HG02938 (cell line): ENCODE measurements at regions not wholly inside any gene's neighbourhood (a gene's known extent, or its start where the extent isn't known, plus 50 kb on each side); places are given as distances from the start of the nearest gene placed in this dataset.
A peak's percentile ranks its signal among the peaks of the same experiment; 100 is the strongest.

Experiments
- ATAC-seq: cut with Tn5 transposase; IDR thresholded peaks from one replicate; pipeline ENCODE4 v1.9.1; 2021; ENCODE audit warnings: mild to moderate bottlenecking, moderate library complexity; ENCODE audit not compliant: unreplicated experiment

DNA sequence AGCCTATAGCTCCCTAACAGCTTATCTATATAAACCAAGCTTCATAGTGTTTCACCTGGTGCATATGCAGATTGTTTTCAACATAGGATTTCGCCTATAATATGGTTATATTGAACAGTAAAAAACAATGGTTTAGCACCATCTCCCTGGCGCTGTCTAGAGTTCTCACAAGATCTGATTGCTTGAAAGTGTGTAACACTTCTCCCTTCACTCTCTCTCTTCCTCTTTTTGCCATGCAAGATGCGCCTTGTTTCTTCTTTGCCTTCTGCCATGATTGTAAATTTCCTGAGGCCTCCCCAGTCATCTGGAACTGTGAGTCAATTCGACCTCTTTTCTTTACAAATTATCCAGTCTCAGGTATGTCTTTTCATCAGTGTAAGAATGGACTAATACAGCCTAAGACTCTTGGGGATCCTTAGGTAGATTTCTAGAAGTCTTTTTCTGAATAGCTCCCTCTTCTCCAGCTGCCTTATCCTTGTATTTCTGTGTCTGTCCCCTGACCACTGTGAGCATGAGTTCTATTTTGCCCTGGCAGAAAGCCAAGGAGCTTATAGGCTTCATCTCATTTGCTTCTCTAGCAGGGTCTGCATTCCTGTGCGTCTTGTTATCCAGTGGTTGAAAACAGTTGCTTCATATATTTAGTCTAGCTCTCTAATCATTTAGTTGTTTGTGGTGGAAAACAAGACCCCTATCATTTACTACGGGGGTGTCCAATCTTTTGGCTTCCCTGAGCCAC lies 401.6 kb downstream of the GPD2 start:
- no peak for ATAC-seq

DNA sequence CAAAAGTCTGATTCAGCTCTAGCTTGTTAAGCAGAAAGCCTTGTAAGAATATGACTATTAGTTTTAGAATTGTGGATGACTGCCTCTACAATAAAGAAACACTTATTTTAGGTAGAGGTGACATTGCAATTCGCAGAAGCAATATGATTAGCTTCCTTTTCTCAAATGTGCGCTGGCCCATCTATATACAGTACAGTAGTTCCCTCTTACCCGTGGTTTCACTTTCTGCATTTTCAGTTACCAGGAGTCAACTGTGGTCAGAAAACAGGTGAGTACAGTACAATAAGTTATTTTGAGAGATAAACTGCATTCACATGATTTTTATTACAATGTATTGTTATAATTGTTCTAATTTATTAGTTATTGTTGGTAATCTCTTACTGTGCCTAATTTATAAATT lies 405.1 kb downstream of the GPD2 start:
- no peak for ATAC-seq

DNA sequence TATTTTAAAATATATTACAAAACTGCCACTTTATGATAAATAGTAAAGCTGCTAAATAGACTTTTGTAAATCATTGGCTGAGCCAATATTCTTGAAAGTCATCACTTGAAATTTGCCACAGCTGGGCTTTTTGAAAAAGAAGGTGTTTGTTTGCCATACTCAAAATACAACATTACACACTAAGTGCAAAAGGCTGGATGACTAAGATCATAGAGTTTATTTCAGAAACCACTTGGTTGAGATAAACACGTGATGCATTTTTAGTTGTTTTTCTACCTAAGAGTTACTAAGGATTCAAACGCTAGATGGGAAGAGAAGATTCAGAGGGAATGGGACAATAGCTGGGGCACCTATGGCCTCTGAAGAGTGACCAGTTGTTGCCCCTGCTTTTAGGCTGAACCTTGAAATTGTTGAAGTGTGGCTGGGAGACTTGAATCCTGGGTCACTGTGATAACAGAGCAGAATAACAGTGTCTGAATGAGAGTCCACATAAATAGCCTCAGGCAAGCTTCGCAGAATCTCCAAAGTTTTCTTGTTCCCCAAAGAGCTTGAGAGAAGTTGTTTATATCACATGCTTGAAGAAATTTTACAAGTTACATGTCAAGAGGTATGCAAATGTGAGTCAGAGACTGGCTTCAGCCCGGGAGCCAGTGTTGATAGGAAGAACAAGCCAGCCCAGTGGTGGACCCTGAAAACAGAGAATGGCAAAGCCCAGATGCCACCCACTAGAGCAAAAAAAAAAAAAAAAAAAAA lies 409.8 kb downstream of the GPD2 start:
- ATAC-seq = no peak

DNA sequence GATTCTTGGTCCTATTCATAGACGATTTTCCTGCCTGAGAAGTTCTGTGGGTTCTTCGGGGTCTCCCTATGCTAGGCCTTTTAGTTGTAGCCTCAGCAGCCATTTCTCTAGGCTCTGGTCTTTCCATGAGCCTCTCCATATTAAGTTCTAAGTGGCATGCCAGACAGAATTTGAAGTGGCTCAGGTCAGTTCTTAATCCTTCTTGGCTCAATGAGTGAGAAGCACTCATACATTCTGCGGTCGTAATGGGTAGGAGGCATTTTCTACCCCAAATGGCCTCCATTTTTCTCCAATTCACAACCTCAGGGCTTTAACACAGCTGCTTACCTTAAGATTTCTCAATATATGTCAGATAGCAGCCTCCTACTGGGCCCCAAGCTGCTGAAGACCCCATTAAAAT lies 405.3 kb upstream of the GALNT5 start:
- no peak for ATAC-seq

DNA sequence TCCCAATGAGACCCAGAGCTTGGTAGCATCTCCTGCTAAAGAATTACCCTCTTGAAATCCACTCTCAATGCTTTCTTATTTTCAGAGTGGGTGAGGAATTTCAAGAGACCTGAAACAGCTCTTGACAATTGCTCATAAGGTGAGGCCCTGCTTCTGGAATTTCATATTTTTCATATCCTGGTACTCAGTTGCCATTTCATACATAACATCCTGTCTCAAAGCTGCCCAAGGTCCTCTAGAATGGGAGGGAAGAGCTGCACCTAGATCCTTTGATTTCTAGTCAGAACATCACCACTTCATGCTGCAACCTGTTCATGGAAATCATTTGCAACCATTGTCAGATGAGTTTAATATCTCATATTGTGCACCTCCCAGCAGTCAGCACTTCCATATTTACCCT lies 404.8 kb upstream of the GALNT5 start:
- ATAC-seq = no peak

DNA sequence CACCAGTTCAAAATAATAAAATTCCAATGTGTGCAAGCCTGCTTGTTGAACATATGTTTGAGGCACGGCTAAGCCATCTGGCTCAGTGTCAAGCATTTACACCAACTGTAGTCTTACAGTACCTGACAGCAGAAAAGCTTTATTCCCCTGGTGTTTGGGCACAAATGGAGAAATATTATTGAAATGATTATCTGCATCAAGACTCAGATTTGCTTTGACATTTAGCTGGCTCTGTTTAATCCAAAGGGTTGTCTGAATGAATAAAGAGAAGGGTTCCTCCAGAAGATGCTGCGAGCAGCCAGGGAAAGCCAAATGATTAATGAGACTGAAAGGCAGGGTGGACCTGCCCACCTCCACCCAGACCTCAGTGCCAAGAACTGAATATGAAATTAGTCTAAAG lies 393.2 kb upstream of the GALNT5 start:
- ATAC-seq = no peak

DNA sequence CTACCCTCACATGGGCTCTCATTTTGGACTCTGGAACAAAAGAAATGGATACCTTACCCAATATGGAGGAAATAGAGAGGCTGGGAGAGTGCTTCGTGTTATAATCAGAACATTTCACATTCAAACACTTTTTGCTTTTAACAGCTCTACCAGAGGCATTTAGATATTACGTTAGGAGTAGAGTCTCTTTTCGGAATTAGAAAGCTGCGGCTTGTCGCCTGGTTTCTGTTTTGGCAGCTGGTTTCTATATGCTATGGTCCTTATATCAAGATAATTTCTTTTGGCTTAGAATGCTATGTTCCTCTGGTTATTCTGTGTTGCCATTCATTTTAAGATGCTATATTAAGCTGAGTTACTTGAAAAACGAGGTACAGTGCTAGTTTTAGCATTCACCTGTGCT lies 392.8 kb upstream of the GALNT5 start:
- no peak for ATAC-seq

DNA sequence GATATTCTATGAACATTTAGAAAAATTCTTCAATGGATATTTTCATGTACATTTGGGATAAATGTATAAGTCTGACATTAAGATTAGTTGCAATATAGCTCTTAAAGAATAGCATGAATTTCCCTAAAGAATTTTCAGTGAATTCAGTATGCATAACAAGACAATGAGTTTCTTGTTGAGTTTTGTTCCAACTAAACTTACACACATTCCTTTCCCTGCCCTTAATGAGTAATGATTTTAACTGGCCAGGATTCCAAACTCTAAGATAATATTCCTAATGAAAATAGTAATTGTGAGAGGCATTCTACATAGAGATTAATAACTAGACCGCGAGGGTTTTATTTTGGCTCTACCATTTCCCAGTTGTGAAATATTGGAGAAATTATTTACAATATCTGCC lies 390.3 kb upstream of the GALNT5 start:
- ATAC-seq = no peak

DNA sequence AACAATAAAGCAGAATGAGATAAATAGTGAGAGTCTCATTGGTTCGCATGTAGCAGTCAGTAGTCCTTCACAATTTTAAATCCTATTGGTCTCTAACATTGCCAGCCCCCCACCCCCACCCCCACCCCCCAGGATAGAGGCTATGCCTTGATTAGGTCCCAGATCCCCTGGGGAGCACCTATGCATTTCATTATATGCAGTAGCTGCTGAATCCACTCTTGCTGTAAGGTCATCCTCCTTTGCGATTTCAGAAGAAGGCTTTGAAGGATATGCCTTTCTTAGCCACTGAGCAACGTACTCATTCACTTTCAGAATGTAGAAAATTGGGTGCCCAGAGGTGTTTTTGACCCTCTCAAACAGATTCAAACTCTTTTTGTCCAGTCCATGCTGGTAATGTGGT lies 382.8 kb upstream of the GALNT5 start:
- ATAC-seq = no peak

DNA sequence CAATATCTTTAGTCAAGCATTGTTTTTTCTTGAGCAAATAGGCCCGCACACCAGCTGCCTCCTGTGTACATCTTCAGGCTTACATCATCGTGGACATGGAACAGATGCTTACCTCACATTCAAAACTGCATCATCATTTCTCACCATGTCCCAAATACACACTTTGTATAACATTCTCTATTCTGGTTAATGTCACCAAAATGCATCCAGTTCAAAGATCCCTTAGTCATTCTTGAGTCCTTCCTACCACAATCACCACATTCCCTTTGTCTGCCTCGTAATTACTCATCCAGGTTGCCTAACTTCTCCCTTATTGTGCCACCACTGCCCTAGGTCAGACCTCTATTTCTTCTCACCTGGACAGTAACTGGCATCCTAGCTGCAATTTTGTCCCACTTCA lies 373.7 kb upstream of the GALNT5 start:
- ATAC-seq = no peak

DNA sequence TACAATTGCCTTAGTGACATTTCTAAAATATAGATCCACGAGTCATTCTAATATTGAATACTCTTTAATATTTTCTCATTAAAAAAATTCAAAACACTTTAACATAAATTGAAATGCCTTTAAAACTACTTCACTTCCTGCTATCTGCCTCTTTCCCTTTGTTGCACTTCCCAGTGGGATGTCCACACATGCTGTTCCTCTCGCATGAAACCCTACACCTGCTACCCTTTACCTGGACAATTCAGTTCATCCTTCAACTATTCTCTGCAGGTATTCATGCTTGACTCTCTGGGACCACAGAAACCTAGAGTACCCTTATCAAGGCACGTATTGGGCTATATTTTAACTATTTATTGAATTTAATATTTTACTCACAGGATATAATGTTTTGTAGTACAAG lies 373.3 kb upstream of the GALNT5 start:
- no peak for ATAC-seq

DNA sequence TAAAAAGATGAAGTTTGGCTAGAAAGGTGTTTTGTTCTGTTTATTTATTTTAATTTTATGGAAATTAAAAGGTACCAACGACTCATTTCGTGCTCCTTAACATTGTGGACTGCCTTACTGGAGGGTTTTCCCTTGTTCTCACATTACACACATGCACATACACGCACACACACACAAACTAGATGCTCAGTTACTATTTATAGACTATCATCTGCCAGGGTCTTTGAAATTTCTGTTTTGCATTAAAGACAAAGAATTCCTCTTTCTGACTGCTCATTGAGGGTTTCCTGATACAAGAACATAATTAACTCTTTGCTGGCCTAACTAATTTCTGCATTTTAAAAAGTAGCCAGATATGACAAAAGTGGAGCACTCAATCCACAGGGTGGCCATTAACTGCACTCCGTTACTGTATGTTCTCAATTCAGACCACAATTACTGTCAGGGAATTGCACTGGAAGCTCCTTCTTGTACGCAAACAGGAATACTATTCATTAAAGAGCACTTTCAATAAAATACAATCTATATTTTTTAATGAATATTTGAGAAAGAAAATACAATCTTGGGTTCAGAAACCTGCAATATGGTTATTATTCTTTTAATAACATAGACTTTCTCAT lies 366.9 kb upstream of the GALNT5 start:
- no peak for ATAC-seq

DNA sequence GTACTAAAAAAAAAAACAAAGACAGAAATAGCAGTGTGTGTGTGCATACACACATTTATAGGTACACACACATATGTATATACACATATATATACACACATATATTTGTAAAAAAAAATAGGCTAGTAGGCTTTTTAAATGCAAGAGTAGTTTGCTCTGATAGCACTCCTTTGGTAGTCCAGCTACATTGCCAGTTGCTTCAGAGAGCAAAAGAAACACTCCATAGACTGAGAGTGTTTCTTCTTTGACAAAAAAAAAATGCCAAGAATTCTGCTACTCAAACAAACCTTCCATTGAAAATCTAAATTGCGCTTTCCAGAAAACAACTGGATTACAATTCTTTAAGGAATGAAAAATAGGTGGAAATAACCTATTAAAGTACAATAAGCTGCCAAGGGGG lies 365.9 kb upstream of the GALNT5 start:
- no peak for ATAC-seq

DNA sequence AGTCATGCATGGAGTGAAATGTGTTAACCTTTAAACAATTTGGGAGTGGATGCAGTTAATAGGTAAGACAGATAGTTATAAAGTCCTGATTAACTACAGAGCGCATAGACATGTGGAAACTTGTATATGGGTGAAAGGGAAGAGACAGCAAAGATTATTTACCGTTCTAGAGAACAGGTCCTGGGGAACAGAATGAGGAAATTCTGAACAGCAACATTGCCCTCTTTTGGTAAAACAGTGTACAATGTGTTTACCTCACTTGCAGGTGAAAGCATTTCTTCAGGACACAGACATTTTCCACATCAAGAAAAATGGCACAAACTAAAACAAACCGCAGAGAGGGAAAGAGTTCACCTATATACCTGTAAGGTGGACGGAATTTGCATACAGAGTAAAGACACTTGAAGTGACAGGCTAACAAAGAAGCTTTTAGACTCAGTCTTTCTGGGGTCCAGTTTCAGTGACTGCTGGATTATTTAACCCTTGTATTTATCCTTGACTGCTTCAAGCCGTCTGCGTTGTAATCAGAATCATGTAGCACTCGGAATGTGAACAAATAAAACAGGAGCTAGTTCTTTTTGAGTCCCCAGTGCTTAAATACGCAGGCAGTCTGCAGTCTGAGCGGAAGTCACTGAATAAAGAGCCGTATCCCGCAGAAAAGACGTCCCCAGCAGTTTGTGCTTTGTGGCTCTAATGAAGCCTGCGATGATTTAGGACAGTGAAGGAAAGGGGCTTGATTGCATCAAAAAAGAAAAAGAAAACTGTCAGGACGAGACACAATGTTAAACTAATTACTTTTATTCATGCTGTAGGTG lies 364.8 kb upstream of the GALNT5 start:
- ATAC-seq = no peak

DNA sequence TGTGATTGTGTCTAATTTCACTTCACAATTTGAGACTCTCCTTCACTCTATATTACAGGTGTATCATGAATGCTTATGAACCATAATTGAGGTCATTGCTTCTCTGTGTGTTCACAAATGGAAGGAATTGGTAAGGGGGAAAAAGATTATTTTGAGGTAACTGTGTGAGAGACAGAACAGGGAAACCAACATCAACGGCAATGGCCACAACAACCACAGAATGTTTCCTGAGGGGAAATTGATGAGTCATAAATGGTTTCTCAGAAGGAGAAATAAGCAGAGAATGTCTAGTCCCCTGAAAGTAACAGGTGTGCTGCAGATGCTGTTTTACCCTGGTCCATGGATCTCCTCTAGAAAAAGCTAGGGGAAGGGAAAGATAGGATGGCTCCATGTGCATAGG lies 361.2 kb upstream of the GALNT5 start:
- peak; percentile 98 for ATAC-seq

DNA sequence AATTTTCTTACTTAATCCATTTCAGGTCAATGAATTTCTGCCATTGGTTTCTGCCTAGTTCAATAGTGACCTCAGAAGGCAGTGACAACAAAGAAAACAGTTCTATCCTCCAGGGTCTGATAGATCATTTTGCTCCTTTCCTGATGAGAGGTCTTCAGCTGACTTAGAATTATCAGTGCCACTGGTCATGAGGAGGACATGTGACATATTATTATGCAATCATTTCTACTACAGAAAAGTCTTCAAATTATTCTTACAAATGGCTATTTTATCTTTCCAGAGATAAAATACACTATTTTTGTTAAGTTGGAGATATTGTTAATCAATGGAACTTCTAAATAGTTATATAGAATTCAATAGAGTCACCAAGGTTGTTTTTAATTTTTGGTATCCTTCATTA lies 360.0 kb upstream of the GALNT5 start:
- no peak for ATAC-seq

DNA sequence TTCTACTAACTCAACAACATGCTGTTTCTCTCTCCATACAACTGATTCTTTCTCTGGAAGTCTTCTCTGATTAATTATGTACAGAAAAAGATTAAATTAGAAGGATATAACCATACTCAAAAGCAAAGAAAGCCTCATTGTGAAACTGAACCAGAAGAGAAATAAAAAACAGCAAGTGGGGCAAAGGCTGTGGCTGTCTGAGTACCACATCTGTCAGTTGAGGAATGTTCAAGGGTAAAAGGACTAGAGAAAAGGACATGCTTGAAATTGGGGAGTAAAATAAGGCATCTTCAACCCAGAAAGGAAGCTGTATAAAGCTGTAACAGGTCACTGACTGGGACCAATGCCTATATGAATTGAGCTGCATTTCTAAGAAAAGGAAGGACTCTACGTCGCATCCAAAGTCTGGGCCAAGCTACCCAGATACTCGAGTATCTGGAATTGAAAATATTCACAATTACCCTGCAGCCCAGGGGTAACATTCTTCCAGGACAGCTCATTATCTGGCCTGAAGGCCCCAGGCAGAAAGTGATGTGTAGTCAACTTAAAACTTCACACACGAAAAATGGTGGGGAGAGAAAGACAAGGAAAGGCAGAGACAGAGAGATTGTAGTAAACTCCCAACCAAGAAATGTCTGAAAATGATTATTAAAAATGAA lies 356.0 kb upstream of the GALNT5 start:
- no peak for ATAC-seq

DNA sequence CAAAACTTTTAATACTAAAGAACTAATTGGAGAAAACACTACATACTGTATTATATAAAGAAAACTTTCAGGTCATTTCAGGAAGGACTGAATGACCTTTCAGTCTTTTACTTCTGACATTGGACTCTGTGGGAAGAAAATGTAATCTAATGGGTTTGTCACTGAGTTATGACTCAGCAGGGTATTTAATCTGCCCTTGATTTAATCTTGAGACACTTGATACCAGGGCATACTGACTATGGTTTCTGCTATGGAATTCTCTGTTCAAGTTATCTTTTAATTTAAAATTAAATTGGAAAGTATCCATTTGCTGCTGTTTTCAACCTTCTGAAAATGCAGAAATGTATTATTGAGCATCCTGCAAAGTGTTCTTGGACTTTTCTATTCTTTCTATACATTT lies 354.2 kb upstream of the GALNT5 start:
- ATAC-seq = no peak

DNA sequence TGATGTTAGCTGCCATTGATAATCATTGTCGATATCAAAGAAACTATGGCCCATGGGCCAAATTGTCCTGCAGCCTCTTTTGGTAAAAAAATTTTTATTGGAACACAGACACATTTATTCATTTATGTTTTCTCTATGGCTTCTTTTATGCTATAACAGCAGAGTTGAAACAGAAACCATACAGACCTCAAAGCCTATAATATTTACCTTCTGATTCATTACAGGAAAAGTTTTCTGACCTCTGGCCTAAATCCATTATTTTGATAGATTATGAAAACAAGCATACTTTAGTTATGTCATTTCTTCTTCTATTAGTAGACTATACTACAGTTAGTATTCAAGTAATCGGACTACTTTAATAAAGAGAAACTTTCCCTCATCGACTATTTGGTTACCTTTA lies 349.7 kb upstream of the GALNT5 start:
- peak; percentile 78 for ATAC-seq

DNA sequence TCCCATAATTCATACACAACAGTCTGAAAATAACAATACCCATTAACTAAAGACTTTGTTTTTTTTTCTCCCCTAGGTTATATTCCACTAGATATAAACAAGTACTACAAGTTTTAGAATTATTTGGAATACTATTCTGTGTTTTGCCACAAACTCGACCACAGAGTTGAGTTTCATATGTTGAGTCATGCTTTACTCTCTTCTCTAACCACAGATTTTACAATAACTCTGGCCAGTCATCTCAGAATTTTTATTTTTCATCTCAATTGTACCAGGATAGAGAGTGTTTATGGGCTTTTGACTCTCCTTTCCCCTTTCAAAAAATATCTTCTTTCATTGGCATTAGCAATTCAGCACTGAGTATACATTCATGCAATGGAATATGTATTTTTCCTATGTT lies 348.7 kb upstream of the GALNT5 start:
- ATAC-seq = peak; percentile 78

DNA sequence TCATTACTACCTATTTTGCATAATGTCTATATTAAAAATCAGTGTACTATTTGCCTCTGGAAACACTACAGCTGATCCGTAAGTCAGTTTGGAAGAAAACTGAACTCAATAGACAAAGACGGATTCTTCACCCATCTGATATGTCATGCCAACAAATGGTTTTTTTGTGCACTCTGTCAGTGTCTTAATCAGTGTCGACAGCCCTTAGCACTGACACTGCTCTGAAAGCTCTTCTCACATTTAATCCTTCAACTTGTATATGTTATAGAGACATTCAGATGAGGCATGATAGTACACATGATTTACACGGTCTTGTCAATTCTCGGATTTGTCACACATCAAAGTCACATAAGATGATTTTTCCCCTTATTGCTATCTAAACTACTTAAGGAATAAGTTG lies 347.5 kb upstream of the GALNT5 start:
- no peak for ATAC-seq
